Stomach (tissue), 8 donors: ENCODE measurements at regions not wholly inside any gene's neighbourhood (a gene's known extent, or its start where the extent isn't known, plus 50 kb on each side); places are given as distances from the start of the nearest gene placed in this dataset.

Experiments used
- DNase-seq, 2 donors: peaks; one replicate each; pipeline versions ENCODE4 v3.0.0 to v3.0.0-alpha.2; 2013 to 2019
- H3K27ac ChIP-seq, 5 donors: fragments of 200-600 bp in 4 of 5; sonication (generic) in 4 of 5; one replicate each; pipeline ENCODE4 v1.5.1; 2013 to 2019; ENCODE audit warnings: mild to moderate bottlenecking in 1 of 5, moderate library complexity in 1 of 5
- H3K27me3 ChIP-seq, 3 donors: fragments of 200-600 bp; sonication (generic); one replicate each; pipeline ENCODE4 v1.5.1; 2017 to 2019; ENCODE audit warnings: mixed run types in 1 of 3
- H3K36me3 ChIP-seq, 4 donors: fragments of 200-600 bp; sonication (generic); 1 replicate in 3 of 4; 2 replicates in 1 of 4; pipeline ENCODE4 v1.5.1; 2016 to 2019
- H3K4me1 ChIP-seq, 4 donors: fragments of 200-600 bp; sonication (generic); one replicate each; pipeline ENCODE4 v1.5.1; 2016 to 2019
- H3K4me3 ChIP-seq, 4 donors: fragments of 200-600 bp; sonication (generic) in 3 of 4; one replicate each; pipeline ENCODE4 v1.5.1; 2016 to 2019; ENCODE audit warnings: mild to moderate bottlenecking in 1 of 4
- H3K9me3 ChIP-seq, 4 donors: fragments of 200-600 bp; sonication (generic); one replicate each; pipeline ENCODE4 v1.5.1; 2016 to 2019
- EP300 ChIP-seq: sonication (generic); formaldehyde crosslinking; IDR thresholded peaks from one replicate; pipeline ENCODE4 v1.6.1; 2017; ENCODE audit warnings: antibody characterized with exemption
- POLR2A ChIP-seq, 4 donors: fragments of 450-650 bp; IDR thresholded peaks; one replicate each; pipeline ENCODE4 v1.6.1; 2016; ENCODE audit warnings: antibody characterized with exemption in 4 of 4, control low read depth in 2 of 4, mild to moderate bottlenecking in 1 of 4, moderate library complexity in 1 of 4
- POLR2AphosphoS5 ChIP-seq, 3 donors: sonication (generic); formaldehyde crosslinking; IDR thresholded peaks; one replicate each; pipeline ENCODE4 v1.6.1; 2016; ENCODE audit warnings: antibody characterized with exemption in 3 of 3
- WGBS, 5 donors: extraction: QIAGEN DNeasy Blood & Tissue Kit in 3 of 5; methylation state at CpG; one replicate each; pipeline versions ENCODE4 v1.1.5 to v1.1.7; 2013 to 2018; 5-methylcytosine and 5-hydroxymethylcytosine counted together
- intact Hi-C: fragments of 100-400 bp; cut with DNase I; formaldehyde crosslinking; loops from one replicate; pipeline ENCODE4 v1.15.1; 2023; ENCODE audit warnings: low total_unique reads
- TF ChIP-seq, protein P1 (sequence below), 7 experiments: fragments of 450-650 bp in 4 of 7; fragments of 200-600 bp in 3 of 7; sonication (generic) in 3 of 7; IDR thresholded peaks; one replicate each; pipeline ENCODE4 v1.5.1; 2016 to 2019; ENCODE audit warnings: antibody characterized with exemption in 7 of 7, control low read depth in 2 of 7, mild to moderate bottlenecking in 1 of 7
- donor health status: healthy with polysubstance abuse.
- donor health status: Bipolar disorder and iron deficiency.
- donor health status: healthy.

DNA sequence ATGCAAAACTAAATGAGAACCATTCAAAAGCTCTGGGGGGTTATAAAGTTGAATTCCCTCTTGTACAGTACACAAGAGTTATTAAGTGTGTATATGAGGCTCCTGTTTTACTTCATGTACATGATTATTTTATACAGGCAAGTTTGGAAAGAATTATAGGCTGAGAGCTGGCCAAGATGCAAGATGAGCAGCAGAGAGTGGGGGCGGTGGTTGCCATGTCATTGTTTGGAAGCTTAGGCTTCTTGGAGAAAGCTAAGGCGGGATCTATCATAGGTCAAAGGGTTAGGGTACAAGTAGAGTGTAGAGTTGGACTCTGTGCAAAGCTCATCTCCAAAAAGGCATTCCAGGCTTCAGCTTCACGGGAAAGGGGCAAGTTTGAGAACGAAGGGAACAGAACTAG is 297.1 kb upstream of the TBX3 start:
- TF ChIP-seq POLR2A (IDR thresholded peaks at IDR 0.05): no peak
- TF ChIP-seq EP300: no peak
- no peak for TF ChIP-seq POLR2AphosphoS5 (IDR thresholded peaks at IDR 0.05)
- TF ChIP-seq, protein P1, sequence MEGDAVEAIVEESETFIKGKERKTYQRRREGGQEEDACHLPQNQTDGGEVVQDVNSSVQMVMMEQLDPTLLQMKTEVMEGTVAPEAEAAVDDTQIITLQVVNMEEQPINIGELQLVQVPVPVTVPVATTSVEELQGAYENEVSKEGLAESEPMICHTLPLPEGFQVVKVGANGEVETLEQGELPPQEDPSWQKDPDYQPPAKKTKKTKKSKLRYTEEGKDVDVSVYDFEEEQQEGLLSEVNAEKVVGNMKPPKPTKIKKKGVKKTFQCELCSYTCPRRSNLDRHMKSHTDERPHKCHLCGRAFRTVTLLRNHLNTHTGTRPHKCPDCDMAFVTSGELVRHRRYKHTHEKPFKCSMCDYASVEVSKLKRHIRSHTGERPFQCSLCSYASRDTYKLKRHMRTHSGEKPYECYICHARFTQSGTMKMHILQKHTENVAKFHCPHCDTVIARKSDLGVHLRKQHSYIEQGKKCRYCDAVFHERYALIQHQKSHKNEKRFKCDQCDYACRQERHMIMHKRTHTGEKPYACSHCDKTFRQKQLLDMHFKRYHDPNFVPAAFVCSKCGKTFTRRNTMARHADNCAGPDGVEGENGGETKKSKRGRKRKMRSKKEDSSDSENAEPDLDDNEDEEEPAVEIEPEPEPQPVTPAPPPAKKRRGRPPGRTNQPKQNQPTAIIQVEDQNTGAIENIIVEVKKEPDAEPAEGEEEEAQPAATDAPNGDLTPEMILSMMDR (IDR thresholded peaks at IDR 0.05): no peak
- 50 to 79% (median 72%) methylated on average over 4 of the region's 4 CpGs for WGBS, 5 donors

DNA sequence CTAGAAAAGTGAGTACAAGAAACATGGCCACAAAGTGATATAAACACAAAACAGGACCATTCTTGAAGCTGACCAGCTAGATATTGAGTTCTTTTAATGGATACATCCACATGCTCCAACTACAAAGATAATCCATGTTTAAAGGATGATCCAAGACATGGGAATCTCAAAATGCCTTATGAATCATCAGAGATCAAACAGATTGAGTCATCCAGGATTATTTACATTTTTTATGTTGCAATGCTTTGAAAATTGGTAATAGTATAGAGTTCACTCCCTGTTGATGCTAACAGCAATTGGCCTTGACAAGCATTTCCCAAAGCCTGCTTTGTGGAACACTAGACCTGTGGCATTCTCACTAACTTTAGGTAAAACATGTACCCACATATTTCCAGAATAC is 293.0 kb upstream of the TBX3 start:
- intact Hi-C loops: no loop called here
- H3K4me3 ChIP-seq: no peak overlapping the region
- H3K36me3 ChIP-seq: no peaks in the 10 kb centered on the region
- TF ChIP-seq EP300 (no peak), POLR2AphosphoS5 (IDR thresholded peaks at IDR 0.05) (no peak), POLR2A (IDR thresholded peaks at IDR 0.05) (no peak)
- TF ChIP-seq, protein P1 (IDR thresholded peaks at IDR 0.05): no peak
- no peaks in the 10 kb centered on the region for H3K4me1 ChIP-seq
- DNase-seq: no peak
- H3K27ac ChIP-seq: no peak overlapping the region
- no peaks in the 10 kb centered on the region for H3K27me3 ChIP-seq
- no peaks in the 10 kb centered on the region for H3K9me3 ChIP-seq

More for the DNA sequence above, 297.1 kb upstream of the TBX3 start:
- DNase-seq: peak in 1 of 2 donors; percentile 51
- no peaks in the 10 kb centered on the region for H3K4me1 ChIP-seq
- H3K4me3 ChIP-seq: no peak overlapping the region
- intact Hi-C loops: no loop called here
- no peaks in the 10 kb centered on the region for H3K27me3 ChIP-seq
- no peaks in the 10 kb centered on the region for H3K9me3 ChIP-seq
- H3K36me3 ChIP-seq: no peaks in the 10 kb centered on the region
- no peak overlapping the region for H3K27ac ChIP-seq

DNA sequence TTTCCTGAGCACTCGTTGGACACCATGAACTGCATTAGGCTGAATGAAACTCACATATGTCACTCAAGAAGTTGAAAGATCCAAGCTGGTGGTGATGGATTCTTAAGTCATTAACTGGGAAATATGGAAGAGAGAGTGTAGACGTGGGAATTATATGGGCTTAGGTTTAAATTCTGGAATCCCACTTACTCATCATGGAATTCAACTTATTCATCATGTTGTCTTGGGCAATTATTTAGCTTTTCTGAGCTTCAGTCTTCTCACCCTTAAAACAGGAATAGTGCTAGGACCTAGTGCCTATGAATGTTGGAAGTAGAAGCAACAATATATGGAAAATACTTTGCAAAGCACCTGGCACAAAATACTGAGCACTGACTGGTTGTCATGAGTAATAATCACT is 292.4 kb upstream of the TBX3 start:
- 69 to 86% (median 76%) methylated on average over 2 of the region's 2 CpGs for whole genome bisulfite sequencing, 5 donors

DNA sequence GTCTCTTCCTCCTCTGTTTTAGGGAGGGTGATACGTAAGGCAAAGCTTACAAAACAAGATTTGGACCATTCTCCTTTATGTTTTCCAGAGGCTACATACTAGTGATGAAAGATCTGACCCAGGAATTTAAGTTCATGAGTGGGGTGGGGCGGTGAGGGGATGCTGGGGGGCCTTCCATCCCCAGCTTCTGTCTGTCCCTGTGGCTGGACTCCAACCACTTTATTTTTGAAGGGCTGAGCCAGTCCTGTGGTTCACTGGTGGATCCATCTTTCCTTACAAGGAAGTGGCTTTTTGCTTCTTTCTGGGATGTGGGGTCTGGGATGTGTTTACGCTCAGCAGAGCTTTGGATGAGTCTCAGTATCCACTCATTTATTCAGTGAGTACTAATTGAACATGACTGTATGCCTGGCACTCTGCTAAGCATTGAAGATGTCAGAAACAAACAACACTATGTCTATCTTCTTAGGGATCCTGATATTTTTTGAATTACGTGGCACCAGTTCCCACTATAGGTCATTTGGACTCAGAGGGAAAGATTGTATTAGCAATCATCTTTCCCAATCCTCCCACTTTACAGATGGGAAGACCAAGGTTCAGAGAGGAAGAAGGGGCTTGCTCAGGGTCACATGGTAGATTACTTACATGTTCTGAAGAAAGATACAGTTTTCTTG is 291.8 kb upstream of the TBX3 start:
- Histone ChIP-seq H3K27me3 (no peaks in the 10 kb centered on the region), H3K9me3 (no peaks in the 10 kb centered on the region), H3K4me3 (no peak overlapping the region), H3K4me1 (no peaks in the 10 kb centered on the region), H3K36me3 (no peaks in the 10 kb centered on the region), H3K27ac (peak overlapping the region in 1 of 5 donors; percentile 17)
- TF ChIP-seq POLR2A (IDR thresholded peaks at IDR 0.05) (no peak), POLR2AphosphoS5 (IDR thresholded peaks at IDR 0.05) (no peak), EP300 (no peak)
- TF ChIP-seq, protein P1 (IDR thresholded peaks at IDR 0.05): no peak
- intact Hi-C loops: no loop called here
- WGBS, 5 donors: 47 to 73% (median 67%) methylated on average over 4 of the region's 4 CpGs
- peak in 1 of 2 donors; percentile 71 for DNase-seq

More for the DNA sequence above, 292.4 kb upstream of the TBX3 start:
- intact Hi-C loops: no loop called here
- DNase-seq: no peak
- Histone ChIP-seq H3K4me3 (no peak overlapping the region), H3K9me3 (no peaks in the 10 kb centered on the region), H3K27me3 (no peaks in the 10 kb centered on the region), H3K4me1 (no peaks in the 10 kb centered on the region), H3K27ac (no peak overlapping the region), H3K36me3 (no peaks in the 10 kb centered on the region)
- no peak for TF ChIP-seq POLR2A (IDR thresholded peaks at IDR 0.05)
- no peak for TF ChIP-seq EP300
- TF ChIP-seq POLR2AphosphoS5 (IDR thresholded peaks at IDR 0.05): no peak
- TF ChIP-seq, protein P1 (IDR thresholded peaks at IDR 0.05): no peak
